Stimulated activated CD4-positive, alpha-beta T cell treated with anti-CD3 and anti-CD28 coated beads, Interleukin-12 subunit alpha, Interleukin-12 subunit beta, amount 100 ng/mL, for 48 hours (primary cell): ENCODE measurements at regions not wholly inside any gene's neighbourhood (a gene's known extent, or its start where the extent isn't known, plus 50 kb on each side); places are given as distances from the start of the nearest gene placed in this dataset.
"Not testable (repeated sequence)": the region's sequence is repeated elsewhere in the genome, so short reads cannot be mapped to it uniquely, and the experiment has no call there.

Source experiments
- DNase-seq, 3 donors: peaks; one replicate each; pipeline ENCODE4 v3.0.0-alpha.2; 2020; ENCODE audit warnings: low read depth in 2 of 3, low spot score in 1 of 3

- no peak for DNase-seq
These were observed 76.2 kb downstream of the RIN2 start for GRCh38 chr20:19834287-19834686.

GRCh38 chr20:19834783-19835182 is 76.7 kb downstream of the RIN2 start:
- DNase-seq: no peak

- DNase-seq: no peak
These were observed 77.6 kb downstream of the RIN2 start for GRCh38 chr20:19835533-19836222.

- DNase-seq: no peak
These were observed 80.4 kb downstream of the RIN2 start for GRCh38 chr20:19838468-19838867.

GRCh38 chr20:19839053-19839452 is 81.0 kb downstream of the RIN2 start:
- no peak for DNase-seq

GRCh38 chr20:19840111-19840710 is 82.2 kb downstream of the RIN2 start:
- no peak for DNase-seq

GRCh38 chr20:19841740-19842139 is 83.7 kb downstream of the RIN2 start:
- no peak for DNase-seq

- DNase-seq: not testable (repeated sequence)
These were observed 86.8 kb downstream of the RIN2 start for GRCh38 chr20:19844850-19845249.

- no peak for DNase-seq
These were observed 89.3 kb downstream of the RIN2 start for GRCh38 chr20:19847383-19847782.

GRCh38 chr20:19849341-19850197 is 91.5 kb downstream of the RIN2 start:
- no peak for DNase-seq

GRCh38 chr20:19850198-19850533 is 92.1 kb downstream of the RIN2 start:
- no peak for DNase-seq

- DNase-seq: no peak
These were observed 93.8 kb downstream of the RIN2 start for GRCh38 chr20:19851861-19852260.

GRCh38 chr20:19855416-19855815 is 97.4 kb downstream of the RIN2 start:
- DNase-seq: no peak

- DNase-seq: no peak
These were observed 100.7 kb downstream of the RIN2 start for GRCh38 chr20:19858466-19859371.

- no peak for DNase-seq
These were observed 101.4 kb downstream of the RIN2 start for GRCh38 chr20:19859444-19859843.

GRCh38 chr20:19860737-19861136 is 102.7 kb downstream of the RIN2 start:
- DNase-seq: no peak

GRCh38 chr20:19861147-19861759 is 103.2 kb downstream of the RIN2 start:
- no peak for DNase-seq

- no peak for DNase-seq
These were observed 106.1 kb downstream of the RIN2 start for GRCh38 chr20:19864130-19864529.

- no peak for DNase-seq
These were observed 108.0 kb downstream of the RIN2 start for GRCh38 chr20:19866070-19866469.

GRCh38 chr20:19867074-19867473 is 109.0 kb downstream of the RIN2 start:
- DNase-seq: no peak

GRCh38 chr20:19867940-19868371 is 109.9 kb downstream of the RIN2 start:
- DNase-seq: no peak
